MM.1S (cell line): ENCODE measurements at regions not wholly inside any gene's neighbourhood (a gene's known extent, or its start where the extent isn't known, plus 50 kb on each side); places are given as distances from the start of the nearest gene placed in this dataset.

Experiments
- DNase-seq: peaks from one replicate; pipeline ENCODE4 v3.0.0-alpha.2; 2015
- H2AFZ ChIP-seq: fragments of 300-600 bp; sonication (generic); 2 replicates; pipeline ENCODE4 v1.6.0; 2016; ENCODE audit warnings: antibody characterized with exemption, low read length
- H3F3A ChIP-seq: fragments of 300-600 bp; sonication (generic); 2 replicates; pipeline ENCODE4 v1.6.1; 2016; ENCODE audit warnings: mild to moderate bottlenecking, antibody characterized with exemption, low read length, moderate library complexity, mixed read lengths; ENCODE audit not compliant: insufficient read depth
- H3K27ac ChIP-seq: fragments of 300-600 bp; sonication (generic); 2 replicates; pipeline ENCODE4 v1.5.1; 2016; ENCODE audit warnings: mild to moderate bottlenecking, low read length
- H3K27me3 ChIP-seq: fragments of 300-600 bp; sonication (generic); replicated peaks from 2 replicates; pipeline ENCODE4 v1.6.0; 2016; ENCODE audit warnings: low read length; ENCODE audit not compliant: insufficient read depth
- H3K36me3 ChIP-seq: fragments of 300-600 bp; sonication (generic); replicated peaks from 2 replicates; pipeline ENCODE4 v1.6.1; 2016; ENCODE audit warnings: mild to moderate bottlenecking, low read length, mixed read lengths; ENCODE audit not compliant: insufficient read depth
- H3K4me1 ChIP-seq: fragments of 300-600 bp; sonication (generic); 2 replicates; pipeline ENCODE4 v1.6.1; 2016; ENCODE audit warnings: low read length, mixed read lengths
- H3K4me2 ChIP-seq: fragments of 300-600 bp; sonication (generic); 2 replicates; pipeline ENCODE4 v1.6.0; 2016; ENCODE audit warnings: low read depth, low read length
- H3K4me3 ChIP-seq: fragments of 300-600 bp; sonication (generic); 2 replicates; pipeline ENCODE4 v1.5.1; 2016; ENCODE audit warnings: low read length, mixed read lengths
- H3K79me2 ChIP-seq: fragments of 300-600 bp; sonication (generic); 2 replicates; pipeline ENCODE4 v1.6.1; 2016; ENCODE audit warnings: mixed run types, low read length, mixed read lengths
- H3K9ac ChIP-seq: fragments of 300-600 bp; sonication (generic); 2 replicates; pipeline ENCODE4 v1.6.1; 2016; ENCODE audit warnings: low read length, mixed read lengths
- H3K9me2 ChIP-seq: fragments of 300-600 bp; sonication (generic); replicated peaks from 2 replicates; pipeline ENCODE4 v1.6.1; 2016; ENCODE audit warnings: mild to moderate bottlenecking, low read length, mixed read lengths; ENCODE audit not compliant: insufficient read depth
- H3K9me3 ChIP-seq: fragments of 300-600 bp; sonication (generic); replicated peaks from 2 replicates; pipeline ENCODE4 v1.6.1; 2016; ENCODE audit warnings: mild to moderate bottlenecking, low read length, mixed read lengths; ENCODE audit not compliant: insufficient read depth
- H4K20me1 ChIP-seq: fragments of 300-600 bp; sonication (generic); 2 replicates; pipeline ENCODE4 v1.6.1; 2016; ENCODE audit warnings: mild to moderate bottlenecking, low read length, moderate library complexity, mixed read lengths; ENCODE audit not compliant: insufficient read depth
- CTCF ChIP-seq: fragments of 300-600 bp; sonication (generic); IDR thresholded peaks from 2 replicates; pipeline ENCODE4 v1.5.1; 2016; ENCODE audit warnings: antibody characterized with exemption, low read length, mixed read lengths
- EZH2 ChIP-seq: fragments of 300-600 bp; sonication (generic); optimal IDR thresholded peaks from 2 replicates; pipeline ENCODE3; 2017; ENCODE audit warnings: low read depth, mild to moderate bottlenecking, antibody characterized with exemption, low read length, mixed read lengths
- EZH2phosphoT487 ChIP-seq: fragments of 300-600 bp; sonication (generic); IDR thresholded peaks from 2 replicates; pipeline ENCODE4 v1.6.1; 2018; ENCODE audit warnings: antibody characterized with exemption, low read length

DNA sequence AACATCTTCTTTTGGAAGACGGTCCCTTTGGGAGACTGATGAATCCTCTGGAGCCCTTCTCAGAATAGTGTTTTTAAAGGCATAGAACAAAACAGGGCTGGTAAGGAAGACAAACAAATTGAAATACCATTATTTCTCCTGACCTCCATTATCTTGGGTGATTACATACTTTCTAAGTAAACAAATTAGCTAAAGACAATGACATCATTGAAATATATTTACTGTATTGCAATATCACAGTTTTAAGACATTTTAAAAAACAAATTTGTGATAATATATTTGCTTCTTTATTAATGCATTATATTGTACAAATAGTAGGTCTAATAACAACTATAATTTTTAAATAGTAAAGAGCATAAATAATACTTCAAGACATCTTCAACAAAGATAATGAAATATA, 152.2 kb upstream of the CDK1 start:
- Histone ChIP-seq H3K36me3 (no peaks in the 10 kb centered on the region), H3K9me2 (no peaks in the 10 kb centered on the region), H2AFZ (no peak overlapping the region), H3K79me2 (no peaks in the 10 kb centered on the region), H3F3A (no peaks in the 10 kb centered on the region), H3K9ac (no peak overlapping the region), H3K4me3 (no peak overlapping the region), H3K9me3 (no peaks in the 10 kb centered on the region), H4K20me1 (no peaks in the 10 kb centered on the region), H3K4me2 (no peak overlapping the region), H3K27me3 (no peaks in the 10 kb centered on the region), H3K27ac (no peak overlapping the region), H3K4me1 (no peaks in the 10 kb centered on the region)
- no peak for DNase-seq
- TF ChIP-seq EZH2: no peak
- no peak for TF ChIP-seq CTCF
- TF ChIP-seq EZH2phosphoT487: no peak

- Histone ChIP-seq H2AFZ (no peak overlapping the region), H3K4me2 (no peak overlapping the region), H3K27me3 (no peaks in the 10 kb centered on the region), H3K4me1 (no peaks in the 10 kb centered on the region), H3K9me2 (no peaks in the 10 kb centered on the region), H3K9ac (no peak overlapping the region), H3K79me2 (no peaks in the 10 kb centered on the region), H4K20me1 (no peaks in the 10 kb centered on the region), H3K4me3 (no peak overlapping the region), H3K27ac (no peak overlapping the region), H3K36me3 (no peaks in the 10 kb centered on the region), H3K9me3 (no peaks in the 10 kb centered on the region), H3F3A (no peaks in the 10 kb centered on the region)
- TF ChIP-seq CTCF (no peak), EZH2phosphoT487 (no peak), EZH2 (no peak)
- no peak for DNase-seq
These were observed 154.7 kb upstream of the CDK1 start for GRCh38 chr10:60623627-60624026.

DNA sequence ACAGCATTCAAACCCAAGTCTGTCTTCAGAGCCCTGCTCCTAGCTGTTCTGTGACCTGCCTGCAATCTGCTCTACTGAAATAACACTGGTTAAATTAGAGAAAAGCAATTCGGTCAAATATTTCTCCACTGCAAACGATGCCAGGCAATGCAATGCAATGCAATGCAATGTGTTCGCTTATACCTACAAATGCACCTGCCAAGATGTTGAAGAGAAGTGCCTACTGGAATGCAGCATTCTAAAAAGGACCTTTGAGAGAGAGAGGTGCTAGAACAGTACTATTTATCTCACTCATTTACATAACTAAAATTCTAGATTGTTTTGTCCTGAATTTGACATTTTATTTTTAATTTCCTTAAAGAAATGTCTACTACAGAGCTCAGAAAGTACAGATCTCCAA, 157.3 kb upstream of the CDK1 start:
- Histone ChIP-seq H3K9me3 (no peaks in the 10 kb centered on the region), H3K4me1 (no peaks in the 10 kb centered on the region), H3F3A (no peaks in the 10 kb centered on the region), H3K36me3 (no peaks in the 10 kb centered on the region), H4K20me1 (no peaks in the 10 kb centered on the region), H3K79me2 (no peaks in the 10 kb centered on the region), H3K27me3 (no peaks in the 10 kb centered on the region), H3K4me3 (no peak overlapping the region), H2AFZ (no peak overlapping the region), H3K9me2 (no peaks in the 10 kb centered on the region), H3K9ac (no peak overlapping the region), H3K4me2 (no peak overlapping the region), H3K27ac (no peak overlapping the region)
- no peak for DNase-seq
- TF ChIP-seq EZH2phosphoT487 (no peak), CTCF (no peak), EZH2 (no peak)

GRCh38 chr10:60618861-60619260, 159.4 kb upstream of the CDK1 start:
- Histone ChIP-seq H2AFZ (no peak overlapping the region), H3K9ac (no peak overlapping the region), H3K36me3 (no peaks in the 10 kb centered on the region), H3F3A (no peaks in the 10 kb centered on the region), H3K79me2 (no peaks in the 10 kb centered on the region), H3K4me1 (no peaks in the 10 kb centered on the region), H3K27ac (no peak overlapping the region), H4K20me1 (no peaks in the 10 kb centered on the region), H3K9me2 (no peaks in the 10 kb centered on the region), H3K27me3 (no peaks in the 10 kb centered on the region), H3K9me3 (no peaks in the 10 kb centered on the region), H3K4me2 (no peak overlapping the region), H3K4me3 (no peak overlapping the region)
- DNase-seq: no peak
- TF ChIP-seq CTCF (no peak), EZH2 (no peak), EZH2phosphoT487 (no peak)
